HFFc6 (cell line): ENCODE measurements at regions not wholly inside any gene's neighbourhood (a gene's known extent, or its start where the extent isn't known, plus 50 kb on each side); places are given as distances from the start of the nearest gene placed in this dataset.

ENCODE experiments used
- DNase-seq: peaks from one replicate; pipeline ENCODE4 v3.0.0-alpha.2; 2018
- H3K27ac Mint-ChIP-seq: 2 replicates; pipeline ENCODE4 v1.8.0; 2020; ENCODE audit warnings: mild to moderate bottlenecking, mixed read lengths
- H3K27me3 Mint-ChIP-seq: 2 replicates; pipeline ENCODE4 v1.8.0; 2021; ENCODE audit warnings: mild to moderate bottlenecking, moderate library complexity, mixed read lengths; ENCODE audit not compliant: insufficient read depth
- H3K36me3 Mint-ChIP-seq: 2 replicates; pipeline ENCODE4 v1.8.0; 2021; ENCODE audit warnings: low read depth, mixed read lengths
- H3K4me1 Mint-ChIP-seq: 2 replicates; pipeline ENCODE4 v1.8.0; 2020; ENCODE audit warnings: low read depth, mixed read lengths
- H3K4me3 Mint-ChIP-seq: 2 replicates; pipeline ENCODE4 v1.8.0; 2020; ENCODE audit warnings: mild to moderate bottlenecking, moderate library complexity, mixed read lengths
- H3K9me3 Mint-ChIP-seq: 2 replicates; pipeline ENCODE4 v1.8.0; 2020; ENCODE audit warnings: mild to moderate bottlenecking, mixed read lengths
- TF ChIP-seq, protein P1 (sequence below): fragments of 200-600 bp; sonication (generic); IDR thresholded peaks from 2 replicates; pipeline ENCODE4 v1.5.0; 2021; ENCODE audit warnings: antibody characterized with exemption, mild to moderate bottlenecking

DNA sequence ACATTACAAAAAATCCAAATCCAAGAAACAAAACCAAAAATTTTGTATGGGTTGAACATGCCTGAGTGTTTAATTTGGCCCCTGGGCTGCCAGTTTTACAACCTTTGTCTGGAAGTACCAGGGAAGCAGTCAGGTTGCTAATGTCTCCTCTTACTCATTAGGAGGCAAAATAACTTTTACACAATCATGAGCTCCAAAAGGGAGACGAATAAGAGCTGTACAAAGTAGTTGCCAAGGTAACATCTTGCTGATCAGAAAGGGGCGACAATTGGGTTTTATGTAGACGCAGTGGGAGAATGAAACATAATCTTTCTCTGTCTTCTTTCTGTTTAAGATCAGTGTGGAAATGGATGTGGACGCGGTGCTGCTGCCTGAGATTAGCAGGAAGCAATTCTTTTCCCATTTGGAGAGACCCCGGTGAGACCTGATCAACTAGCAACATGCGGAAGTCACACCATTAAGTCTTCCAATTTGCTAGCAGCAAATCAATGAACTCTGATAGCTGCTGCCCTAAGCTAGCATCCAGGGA lies 90.7 kb upstream of the IGFBP7 start:
- Mint-ChIP-seq H3K36me3 (no peaks in the 10 kb centered on the region), H3K4me1 (no peaks in the 10 kb centered on the region), H3K27ac (no peak overlapping the region), H3K4me3 (no peak overlapping the region), H3K27me3 (peaks cover 19% of the 10 kb centered on the region), H3K9me3 (no peaks in the 10 kb centered on the region)
- no peak for DNase-seq
- TF ChIP-seq, protein P1, sequence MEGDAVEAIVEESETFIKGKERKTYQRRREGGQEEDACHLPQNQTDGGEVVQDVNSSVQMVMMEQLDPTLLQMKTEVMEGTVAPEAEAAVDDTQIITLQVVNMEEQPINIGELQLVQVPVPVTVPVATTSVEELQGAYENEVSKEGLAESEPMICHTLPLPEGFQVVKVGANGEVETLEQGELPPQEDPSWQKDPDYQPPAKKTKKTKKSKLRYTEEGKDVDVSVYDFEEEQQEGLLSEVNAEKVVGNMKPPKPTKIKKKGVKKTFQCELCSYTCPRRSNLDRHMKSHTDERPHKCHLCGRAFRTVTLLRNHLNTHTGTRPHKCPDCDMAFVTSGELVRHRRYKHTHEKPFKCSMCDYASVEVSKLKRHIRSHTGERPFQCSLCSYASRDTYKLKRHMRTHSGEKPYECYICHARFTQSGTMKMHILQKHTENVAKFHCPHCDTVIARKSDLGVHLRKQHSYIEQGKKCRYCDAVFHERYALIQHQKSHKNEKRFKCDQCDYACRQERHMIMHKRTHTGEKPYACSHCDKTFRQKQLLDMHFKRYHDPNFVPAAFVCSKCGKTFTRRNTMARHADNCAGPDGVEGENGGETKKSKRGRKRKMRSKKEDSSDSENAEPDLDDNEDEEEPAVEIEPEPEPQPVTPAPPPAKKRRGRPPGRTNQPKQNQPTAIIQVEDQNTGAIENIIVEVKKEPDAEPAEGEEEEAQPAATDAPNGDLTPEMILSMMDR: no peak

DNA sequence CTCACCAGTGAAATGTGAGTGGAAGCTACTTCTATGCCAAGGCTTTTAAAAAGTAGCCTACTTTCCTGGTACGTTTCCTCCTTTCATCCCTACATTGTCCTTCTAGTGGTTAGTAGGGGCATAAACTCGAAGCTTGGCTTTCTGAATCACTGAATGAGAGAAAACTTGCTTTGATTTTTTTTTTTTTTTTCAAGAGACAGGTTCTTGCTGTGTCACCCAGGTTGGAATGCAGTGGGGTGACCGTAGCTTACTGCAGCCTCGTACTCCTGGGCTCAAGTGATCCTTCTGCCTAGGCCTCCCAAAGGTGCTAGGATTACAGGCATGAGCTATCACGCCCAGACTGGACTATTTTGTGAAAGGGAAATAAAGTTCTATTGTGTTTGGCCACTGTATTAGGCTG lies 89.1 kb upstream of the IGFBP7 start:
- Mint-ChIP-seq H3K4me1 (no peaks in the 10 kb centered on the region), H3K27me3 (peaks cover 20% of the 10 kb centered on the region), H3K36me3 (no peaks in the 10 kb centered on the region), H3K4me3 (no peak overlapping the region), H3K9me3 (no peaks in the 10 kb centered on the region), H3K27ac (no peak overlapping the region)
- TF ChIP-seq, protein P1: no peak
- DNase-seq: no peak

DNA sequence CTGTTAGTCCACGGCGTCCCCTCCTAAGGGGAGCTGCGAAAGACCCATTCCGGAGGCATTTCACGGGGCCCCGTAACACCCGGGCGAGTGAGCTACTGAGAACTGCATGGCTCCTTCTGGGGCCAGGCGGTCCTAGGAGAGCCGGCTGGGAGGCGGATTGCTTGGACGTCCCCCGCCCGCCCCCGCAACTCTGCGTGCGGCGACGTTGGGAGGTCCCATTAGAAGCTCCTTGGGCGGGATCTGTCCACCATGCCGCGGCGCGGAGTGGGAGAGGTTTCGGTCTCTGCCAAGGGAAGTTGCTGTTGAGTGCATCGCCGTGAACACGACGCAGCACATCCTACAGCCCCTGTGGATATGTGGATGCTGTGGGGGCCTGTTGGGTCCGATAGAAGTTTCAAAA lies 85.4 kb upstream of the IGFBP7 start:
- Mint-ChIP-seq H3K4me3 (no peak overlapping the region), H3K27me3 (peaks cover 31% of the 10 kb centered on the region), H3K36me3 (no peaks in the 10 kb centered on the region), H3K4me1 (no peaks in the 10 kb centered on the region), H3K27ac (no peak overlapping the region), H3K9me3 (no peaks in the 10 kb centered on the region)
- no peak for DNase-seq
- TF ChIP-seq, protein P1: no peak

DNA sequence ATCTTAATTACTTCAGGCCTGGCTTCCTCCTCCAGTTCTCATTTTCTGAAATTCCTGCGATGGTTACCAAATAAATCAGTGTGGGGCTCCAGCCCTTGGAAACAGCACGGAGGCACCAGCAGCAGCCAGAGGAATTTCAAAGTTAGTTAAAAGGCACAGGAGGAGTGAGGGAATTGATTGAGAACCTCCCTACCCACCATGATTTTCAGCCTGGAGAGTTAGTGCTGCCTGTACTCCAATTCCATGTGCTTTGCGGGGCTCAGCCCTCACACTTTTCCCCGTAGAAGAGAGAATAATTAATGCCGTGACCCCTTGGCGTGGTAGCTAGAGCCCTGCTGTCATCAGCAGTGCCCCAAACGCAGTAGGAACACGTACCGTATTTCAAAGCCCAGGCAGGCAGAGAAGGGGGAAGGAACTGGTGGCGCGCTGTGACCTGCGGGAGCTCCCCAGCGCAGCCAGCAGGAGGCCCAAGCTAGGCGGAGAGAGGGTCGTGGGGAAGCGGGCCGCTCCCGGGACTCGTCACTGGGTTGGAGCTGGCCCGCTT lies 84.0 kb upstream of the IGFBP7 start:
- TF ChIP-seq, protein P1: no peak
- DNase-seq: no peak
- no peak overlapping the region for H3K4me3 Mint-ChIP-seq
- H3K9me3 Mint-ChIP-seq: no peaks in the 10 kb centered on the region
- peaks cover 22% of the 10 kb centered on the region for H3K27me3 Mint-ChIP-seq
- H3K4me1 Mint-ChIP-seq: no peaks in the 10 kb centered on the region
- no peak overlapping the region for H3K27ac Mint-ChIP-seq
- no peaks in the 10 kb centered on the region for H3K36me3 Mint-ChIP-seq

DNA sequence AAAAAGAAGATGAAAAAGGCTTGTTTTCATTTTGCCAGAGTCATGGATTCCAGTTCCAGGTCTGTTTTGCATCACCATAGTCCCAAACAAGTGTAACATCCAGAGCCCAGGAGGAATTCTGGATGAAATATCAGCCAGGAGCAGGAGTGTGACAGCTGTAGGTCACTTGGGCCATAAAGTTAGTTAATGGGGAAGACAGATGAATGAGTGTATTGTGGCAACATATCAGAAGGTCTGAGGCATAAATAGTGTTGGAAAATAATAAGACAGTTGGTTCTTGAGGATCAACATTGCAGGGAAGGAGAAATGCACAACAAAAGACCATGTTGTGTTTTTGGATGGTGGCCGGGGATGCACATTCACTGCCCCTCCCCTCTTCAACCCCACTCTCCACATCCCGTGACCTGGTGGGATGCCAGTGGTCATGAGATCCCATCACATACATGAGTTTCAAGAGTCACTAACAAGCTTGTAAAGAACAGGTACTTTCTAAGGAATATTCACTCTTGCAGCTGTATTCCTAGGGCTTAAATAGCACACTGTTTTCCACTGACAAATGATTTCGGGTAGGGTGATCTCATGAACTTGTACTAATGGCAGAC lies 83.1 kb upstream of the IGFBP7 start:
- DNase-seq: no peak
- Mint-ChIP-seq H3K9me3 (no peaks in the 10 kb centered on the region), H3K27me3 (peaks cover 23% of the 10 kb centered on the region), H3K4me1 (no peaks in the 10 kb centered on the region), H3K36me3 (no peaks in the 10 kb centered on the region), H3K27ac (no peak overlapping the region), H3K4me3 (no peak overlapping the region)
- TF ChIP-seq, protein P1: no peak
